GM18861 (cell line): ENCODE measurements at regions not wholly inside any gene's neighbourhood (a gene's known extent, or its start where the extent isn't known, plus 50 kb on each side); places are given as distances from the start of the nearest gene placed in this dataset.
"Not testable (repeated sequence)": the region's sequence is repeated elsewhere in the genome, so short reads cannot be mapped to it uniquely, and the experiment has no call there.

Experiments used
- ATAC-seq: cut with Tn5 transposase; IDR thresholded peaks from one replicate; pipeline ENCODE4 v1.9.1; 2021; ENCODE audit not compliant: unreplicated experiment

GRCh38 chr1:196160066-196160795 lies 448.0 kb downstream of the KCNT2 start:
- ATAC-seq = no peak

- no peak for ATAC-seq
Measured at GRCh38 chr1:196155586-196155985, 452.7 kb downstream of the KCNT2 start.

- no peak for ATAC-seq
Measured at GRCh38 chr1:196152975-196153374, 455.3 kb downstream of the KCNT2 start.

- no peak for ATAC-seq
Measured at GRCh38 chr1:196152086-196152485, 456.2 kb downstream of the KCNT2 start.

- peak; percentile 57 for ATAC-seq
Measured at GRCh38 chr1:196148367-196148970, 459.8 kb downstream of the KCNT2 start.

- ATAC-seq = no peak
Measured at GRCh38 chr1:196147530-196147929, 460.7 kb downstream of the KCNT2 start.

GRCh38 chr1:196145151-196145550 lies 463.1 kb downstream of the KCNT2 start:
- ATAC-seq = not testable (repeated sequence)

- no peak for ATAC-seq
Measured at GRCh38 chr1:196144588-196144987, 463.7 kb downstream of the KCNT2 start.

- no peak for ATAC-seq
Measured at GRCh38 chr1:196143602-196144342, 464.5 kb downstream of the KCNT2 start.

- ATAC-seq = no peak
Measured at GRCh38 chr1:196142111-196142640, 466.1 kb downstream of the KCNT2 start.

- ATAC-seq = no peak
Measured at GRCh38 chr1:196136396-196136795, 471.8 kb downstream of the KCNT2 start.

- ATAC-seq = no peak
Measured at GRCh38 chr1:196131691-196132090, 476.5 kb downstream of the KCNT2 start.

- no peak for ATAC-seq
Measured at GRCh38 chr1:196128835-196129234, 479.4 kb downstream of the KCNT2 start.

GRCh38 chr1:196121181-196121580 lies 487.1 kb downstream of the KCNT2 start:
- ATAC-seq = no peak

GRCh38 chr1:196115646-196116045 lies 492.6 kb downstream of the KCNT2 start:
- ATAC-seq = no peak

- no peak for ATAC-seq
Measured at GRCh38 chr1:196114193-196114592, 494.0 kb downstream of the KCNT2 start.

- not testable (repeated sequence) for ATAC-seq
Measured at GRCh38 chr1:196108990-196109389, 499.2 kb downstream of the KCNT2 start.

- ATAC-seq = no peak
Measured at GRCh38 chr1:196105901-196106300, 502.3 kb downstream of the KCNT2 start.

- no peak for ATAC-seq
Measured at GRCh38 chr1:196102826-196103225, 505.4 kb downstream of the KCNT2 start.

GRCh38 chr1:196098000-196098399 lies 510.2 kb downstream of the KCNT2 start:
- no peak for ATAC-seq

- no peak for ATAC-seq
Measured at GRCh38 chr1:196094821-196095220, 513.4 kb downstream of the KCNT2 start.
